HG03025 (cell line): ENCODE measurements at regions not wholly inside any gene's neighbourhood (a gene's known extent, or its start where the extent isn't known, plus 50 kb on each side); places are given as distances from the start of the nearest gene placed in this dataset.

Experiments used
- ATAC-seq: cut with Tn5 transposase; IDR thresholded peaks from one replicate; pipeline ENCODE4 v1.9.1; 2021; ENCODE audit warnings: mild to moderate bottlenecking, moderate library complexity; ENCODE audit not compliant: unreplicated experiment, low FRiP score

DNA sequence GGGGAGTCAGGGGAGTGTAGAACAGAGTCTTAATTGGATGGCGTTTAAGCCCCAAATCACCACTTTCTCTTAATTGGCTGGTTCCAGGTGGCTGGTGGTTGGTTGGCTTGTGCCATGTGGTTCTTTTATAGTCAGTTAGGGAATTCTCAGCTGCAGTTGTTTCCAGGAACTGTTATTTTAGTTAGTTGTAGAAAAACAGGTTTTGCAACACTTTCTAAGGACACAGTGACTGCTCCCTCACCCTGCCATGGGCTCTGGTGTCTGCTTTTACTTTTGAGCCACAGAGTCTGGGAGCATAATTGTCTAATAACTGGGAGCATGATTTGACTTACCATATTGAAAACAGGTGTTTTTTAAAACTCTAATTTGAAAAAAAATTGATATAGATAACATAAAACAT lies 75.8 kb upstream of the PCDH18 start:
- ATAC-seq: no peak

DNA sequence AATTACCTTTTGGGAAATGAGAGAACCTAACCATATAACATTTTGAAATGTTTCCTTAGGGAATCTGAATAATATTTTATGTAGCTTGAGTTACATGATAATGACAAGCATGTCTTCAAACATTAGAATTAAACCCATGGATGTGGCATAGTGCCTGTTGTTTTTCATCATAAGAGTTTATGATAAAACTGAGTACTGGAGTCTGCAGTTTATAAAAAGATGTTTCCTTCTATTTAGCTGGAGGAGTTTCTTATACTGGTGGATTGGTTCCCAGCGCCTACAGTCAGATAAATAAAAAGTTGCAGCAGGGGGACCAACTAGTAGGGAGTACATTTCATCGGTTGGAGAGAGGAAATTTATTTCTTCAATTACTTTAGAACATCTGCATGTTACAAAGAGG lies 70.1 kb upstream of the PCDH18 start:
- ATAC-seq: no peak

DNA sequence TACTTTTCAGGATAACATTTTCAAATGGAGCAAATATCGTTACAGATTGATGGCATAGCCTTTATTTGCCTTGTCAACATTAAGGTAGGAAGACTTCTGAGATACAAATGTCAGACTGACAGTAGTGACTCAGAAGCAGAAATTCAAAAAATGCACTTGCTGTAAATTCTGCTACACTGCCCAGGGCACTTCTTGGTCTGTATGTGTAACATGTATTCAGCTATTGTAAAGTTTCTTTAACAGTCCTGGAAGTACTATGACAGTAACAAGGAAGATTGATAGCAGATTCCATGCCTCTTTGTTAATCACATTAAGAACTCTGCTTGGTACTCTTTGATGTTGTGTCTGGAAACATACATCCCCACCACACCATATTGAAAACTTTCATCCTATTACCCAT lies 69.6 kb upstream of the PCDH18 start:
- ATAC-seq: no peak

DNA sequence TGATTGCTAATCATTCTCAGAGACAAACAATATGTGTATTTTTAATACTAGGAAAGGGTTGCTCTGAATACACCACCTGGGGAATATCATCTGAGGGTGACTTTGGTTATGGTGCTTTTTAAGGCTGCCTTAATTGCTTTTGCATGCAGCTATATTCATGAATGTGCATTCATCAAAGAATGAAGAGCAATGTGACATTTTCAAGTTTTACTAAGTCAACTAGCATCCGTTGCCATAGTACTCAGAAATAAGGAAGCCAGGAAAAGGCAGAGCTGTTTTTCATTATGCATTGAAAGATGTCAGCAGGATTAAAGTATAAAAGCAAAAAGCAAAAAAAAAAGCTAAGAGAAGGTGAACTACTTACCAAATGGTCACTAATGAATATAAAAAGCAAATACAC lies 67.4 kb upstream of the PCDH18 start:
- no peak for ATAC-seq

DNA sequence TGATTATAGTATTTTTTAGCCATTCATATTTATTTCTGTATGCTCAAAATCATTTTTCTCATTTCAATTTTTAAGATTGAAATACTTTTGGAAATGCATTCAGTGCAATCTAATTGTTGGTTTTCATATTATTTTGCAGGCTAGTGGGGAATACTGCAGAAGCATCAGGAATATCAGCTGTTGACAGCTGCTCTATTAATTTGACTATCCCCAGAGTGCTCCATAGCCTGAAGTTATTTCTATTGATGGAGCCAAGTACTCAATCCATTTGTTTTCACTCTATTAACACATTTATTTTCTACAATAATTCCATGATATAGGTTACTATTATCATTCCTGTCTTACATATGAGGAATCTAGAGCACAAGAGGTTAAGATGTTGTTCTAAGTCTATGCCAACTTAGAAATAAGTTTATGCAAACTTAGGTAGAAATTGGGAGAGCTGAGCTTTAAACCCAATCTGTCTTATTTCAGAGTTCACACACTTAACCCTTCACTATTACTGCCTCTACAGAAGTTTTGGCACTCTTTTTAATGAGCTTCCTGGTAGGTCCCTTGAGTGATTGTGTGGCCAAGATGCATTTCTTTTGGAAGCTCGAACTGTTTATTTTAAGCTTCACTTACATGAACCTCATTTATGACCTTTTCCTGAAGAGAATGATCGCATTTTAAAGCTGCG lies 65.6 kb upstream of the PCDH18 start:
- no peak for ATAC-seq

DNA sequence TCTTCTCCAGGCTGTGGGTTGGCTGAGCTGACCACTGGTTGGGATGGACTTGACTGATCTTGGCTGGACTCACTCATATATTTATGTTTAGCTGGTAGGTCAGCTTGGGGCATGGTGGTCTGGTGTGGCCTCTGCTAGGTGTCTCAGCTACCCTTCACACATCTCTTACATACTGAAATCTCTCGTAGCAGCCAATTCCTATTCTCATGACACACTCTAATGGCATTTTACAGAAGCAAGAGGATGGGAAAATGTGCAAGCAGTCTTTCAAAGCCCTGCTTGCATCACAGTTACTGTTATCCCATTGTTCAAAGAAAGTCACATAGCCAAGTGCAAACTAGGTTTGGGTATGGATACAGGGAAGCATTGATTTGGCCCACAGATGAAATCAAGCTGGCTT lies 55.5 kb upstream of the PCDH18 start:
- ATAC-seq: no peak

DNA sequence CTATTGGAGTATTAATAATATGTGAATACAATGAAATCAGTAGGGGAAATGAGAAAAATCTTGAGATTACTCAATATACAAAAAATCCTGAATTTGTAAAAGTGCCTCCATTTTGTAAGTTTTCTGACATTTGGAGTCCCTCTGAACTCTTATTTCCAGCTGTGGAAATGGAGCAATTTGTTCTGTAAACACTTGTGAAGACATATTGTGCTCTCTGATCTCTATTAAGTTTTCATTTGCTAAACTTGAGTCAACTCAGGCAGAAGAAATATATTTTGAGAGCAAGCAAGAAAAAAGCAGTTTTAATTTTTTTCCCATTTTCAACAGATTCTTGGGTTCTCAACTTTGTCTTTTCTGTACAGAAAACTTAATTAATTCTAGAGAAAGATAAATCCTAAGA lies 51.4 kb upstream of the PCDH18 start:
- ATAC-seq: no peak
